EH (cell line): ENCODE measurements at regions not wholly inside any gene's neighbourhood (a gene's known extent, or its start where the extent isn't known, plus 50 kb on each side); places are given as distances from the start of the nearest gene placed in this dataset.
A peak's percentile ranks its signal among the peaks of the same experiment; 100 is the strongest.
"Not testable (repeated sequence)": the region's sequence is repeated elsewhere in the genome, so short reads cannot be mapped to it uniquely, and the experiment has no call there.

Experiments
- DNase-seq: peaks from one replicate; pipeline ENCODE4 v3.0.0-alpha.2; 2015; ENCODE audit warnings: low read depth

GRCh38 chr4:181863856-181864255 is 379.3 kb upstream of the TENM3 start:
- DNase-seq: no peak

GRCh38 chr4:181870326-181870725 is 372.9 kb upstream of the TENM3 start:
- peak; percentile 78 for DNase-seq

- DNase-seq: peak; percentile 26
Observed at GRCh38 chr4:181874602-181875001, 368.6 kb upstream of the TENM3 start.

- no peak for DNase-seq
Observed at GRCh38 chr4:181877329-181877848, 365.8 kb upstream of the TENM3 start.

GRCh38 chr4:181890031-181890430 is 353.2 kb upstream of the TENM3 start:
- DNase-seq: no peak

GRCh38 chr4:181890911-181891310 is 352.3 kb upstream of the TENM3 start:
- no peak for DNase-seq

GRCh38 chr4:181896614-181897013 is 346.6 kb upstream of the TENM3 start:
- DNase-seq: no peak

- peak; percentile 95 for DNase-seq
Observed at GRCh38 chr4:181897935-181898334, 345.3 kb upstream of the TENM3 start.

GRCh38 chr4:181902404-181902803 is 340.8 kb upstream of the TENM3 start:
- not testable (repeated sequence) for DNase-seq

- DNase-seq: no peak
Observed at GRCh38 chr4:181905708-181906107, 337.5 kb upstream of the TENM3 start.

GRCh38 chr4:181908168-181908567 is 335.0 kb upstream of the TENM3 start:
- no peak for DNase-seq

- DNase-seq: peak; percentile 6
Observed at GRCh38 chr4:181909368-181909767, 333.8 kb upstream of the TENM3 start.

GRCh38 chr4:181911420-181911819 is 331.8 kb upstream of the TENM3 start:
- peak; percentile 59 for DNase-seq

GRCh38 chr4:181933471-181933870 is 309.7 kb upstream of the TENM3 start:
- no peak for DNase-seq

- no peak for DNase-seq
Observed at GRCh38 chr4:181938631-181939030, 304.6 kb upstream of the TENM3 start.

- peak; percentile 12 for DNase-seq
Observed at GRCh38 chr4:181939199-181939945, 303.8 kb upstream of the TENM3 start.

- no peak for DNase-seq
Observed at GRCh38 chr4:181944527-181944926, 298.7 kb upstream of the TENM3 start.

- no peak for DNase-seq
Observed at GRCh38 chr4:181946902-181947301, 296.3 kb upstream of the TENM3 start.

- DNase-seq: no peak
Observed at GRCh38 chr4:181948839-181949382, 294.3 kb upstream of the TENM3 start.

- no peak for DNase-seq
Observed at GRCh38 chr4:181949704-181950312, 293.4 kb upstream of the TENM3 start.

GRCh38 chr4:181950372-181951127 is 292.7 kb upstream of the TENM3 start:
- peak; percentile 27 for DNase-seq

GRCh38 chr4:181951265-181951664 is 291.9 kb upstream of the TENM3 start:
- no peak for DNase-seq
